Activated gamma-delta T cell treated with anti-CD3 and anti-CD28 coated beads, Interleukin-2, amount 50 U/mL, for 16 hours (primary cell): ENCODE measurements at regions not wholly inside any gene's neighbourhood (a gene's known extent, or its start where the extent isn't known, plus 50 kb on each side); places are given as distances from the start of the nearest gene placed in this dataset.

Experiments used
- DNase-seq: peaks from one replicate; pipeline ENCODE4 v3.0.0-alpha.2; 2020; ENCODE audit warnings: low read depth

DNA sequence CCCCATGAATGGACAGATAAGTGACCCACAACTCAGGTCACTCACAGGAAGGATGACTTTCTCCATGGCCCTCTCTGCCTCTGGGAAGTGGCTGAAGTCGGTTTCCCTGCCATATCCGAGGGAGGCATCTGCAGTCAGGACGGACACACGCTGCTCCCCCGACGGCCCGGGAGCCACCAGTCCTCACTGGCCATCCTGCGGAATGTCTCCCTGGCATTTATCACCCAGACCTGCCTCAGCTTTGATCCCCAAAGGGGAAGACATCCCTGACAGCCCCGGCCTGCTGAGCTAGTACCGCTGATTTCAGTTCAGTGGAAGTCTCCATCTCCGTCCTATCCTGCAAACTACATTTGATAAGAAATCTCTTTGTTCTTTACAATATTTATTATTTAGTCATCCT lies 339.5 kb upstream of the MKI67 start:
- no peak for DNase-seq

DNA sequence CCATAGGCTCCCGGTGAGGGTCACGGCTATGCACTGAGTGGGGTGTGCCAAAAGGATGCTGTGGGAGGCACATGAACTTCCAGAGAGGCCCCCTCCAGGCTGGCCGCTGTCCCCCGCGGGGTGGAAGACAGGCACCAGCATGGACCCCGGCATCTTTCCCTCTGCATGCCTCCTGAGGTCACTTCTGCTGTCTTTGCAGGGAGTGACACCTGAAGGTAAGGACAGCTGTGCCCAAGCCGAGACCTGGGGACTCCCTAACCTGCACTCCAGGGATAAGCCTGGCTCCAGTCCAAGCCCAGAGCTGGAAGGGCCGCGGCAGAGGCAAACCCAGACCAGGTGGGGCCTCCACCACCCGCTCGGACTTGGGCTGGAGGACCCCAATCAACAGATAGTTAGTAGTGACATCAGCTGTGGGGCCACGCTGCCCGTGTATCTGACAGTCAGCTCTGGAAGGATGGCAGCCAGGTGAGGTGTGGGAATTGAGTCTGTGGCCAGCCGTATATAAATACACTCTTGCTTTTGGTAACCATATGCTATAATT lies 340.7 kb upstream of the MKI67 start:
- DNase-seq: no peak

DNA sequence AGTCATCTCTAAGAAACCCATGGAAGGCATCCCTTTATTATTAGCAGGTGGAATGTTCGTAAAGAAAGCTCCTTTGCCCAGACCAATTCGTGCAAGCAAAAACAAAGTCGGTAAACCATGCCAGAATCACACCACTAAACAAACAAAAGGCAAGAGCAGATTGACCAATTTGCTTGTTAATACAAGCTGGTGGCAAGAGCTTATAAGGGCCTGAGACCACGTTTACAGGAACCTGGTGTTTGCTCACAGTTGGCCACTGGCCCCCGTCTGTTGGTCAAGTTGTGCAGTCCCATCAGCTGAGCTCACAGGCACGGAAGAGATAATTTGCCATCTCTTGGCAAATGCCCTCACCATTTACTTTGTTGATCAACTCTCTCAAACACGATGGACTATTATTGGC lies 342.2 kb upstream of the MKI67 start:
- DNase-seq: no peak

DNA sequence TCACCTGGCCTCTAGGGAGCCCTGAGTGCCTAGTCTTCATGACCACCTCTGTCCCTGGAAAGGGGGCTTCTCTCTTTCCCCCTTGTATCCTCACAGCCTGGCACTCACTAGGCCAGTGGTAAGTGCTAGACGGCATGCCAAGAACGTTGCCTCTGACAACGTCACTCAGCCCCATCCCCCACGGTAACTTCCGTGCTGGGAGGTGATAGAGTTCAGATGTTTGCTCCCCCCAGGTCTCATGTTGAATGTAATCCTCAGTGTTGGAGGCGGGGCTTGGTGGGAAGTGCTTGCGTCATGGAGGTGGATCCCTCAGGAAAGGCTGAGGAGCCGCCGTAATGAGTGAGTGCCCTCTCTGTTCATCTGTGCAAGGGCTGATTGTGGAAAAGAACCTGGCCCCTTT lies 343.3 kb upstream of the MKI67 start:
- no peak for DNase-seq

DNA sequence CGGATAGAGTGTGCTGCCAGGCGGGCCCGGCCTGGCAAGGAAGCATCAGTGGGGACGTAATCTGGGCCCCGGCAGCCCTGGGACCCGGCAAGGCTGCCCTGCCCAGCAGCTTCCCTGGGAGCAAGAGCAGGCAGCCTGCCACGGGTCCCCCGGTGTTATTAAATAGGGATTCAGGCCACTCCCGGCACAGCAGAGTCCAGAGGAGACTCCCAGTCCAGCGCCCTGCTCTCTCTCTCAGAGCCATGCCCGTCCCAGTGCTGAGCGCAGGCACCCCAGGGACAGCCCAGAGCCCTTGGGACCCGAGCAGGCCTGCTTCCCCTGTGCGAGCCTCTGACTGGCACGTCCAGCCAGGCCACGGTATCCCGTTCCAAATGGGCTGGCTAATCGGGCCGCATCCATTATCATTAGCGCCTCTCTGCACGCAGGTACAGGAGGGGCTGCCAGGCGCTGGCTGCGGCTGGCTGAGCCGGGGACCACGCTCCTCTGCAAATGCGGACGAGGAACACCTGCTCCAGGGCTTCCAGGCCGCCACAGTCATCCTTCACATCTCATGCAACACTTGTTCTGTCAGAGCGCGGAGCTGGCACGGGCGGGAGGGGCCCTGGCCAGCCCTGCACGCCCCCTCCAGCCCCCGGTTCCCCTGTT lies 344.2 kb upstream of the MKI67 start:
- DNase-seq: no peak

DNA sequence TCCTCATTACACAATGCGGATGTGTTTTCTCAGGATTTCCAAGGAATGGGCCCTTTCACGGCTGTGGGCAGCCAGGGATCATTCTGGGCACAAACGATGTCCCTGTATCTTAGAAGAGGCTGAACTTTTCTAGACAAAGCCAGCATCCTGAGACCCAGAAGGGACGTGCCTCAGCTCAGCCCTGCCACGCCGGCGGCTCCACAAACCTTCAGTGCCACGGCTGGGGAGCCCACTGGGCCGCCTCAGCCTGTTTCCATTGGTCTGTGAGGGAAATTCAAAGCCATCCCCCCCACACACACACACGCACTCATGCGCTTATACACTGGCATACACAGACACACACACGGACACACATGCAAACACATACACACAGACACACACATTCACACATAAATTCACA lies 344.9 kb upstream of the MKI67 start:
- no peak for DNase-seq

DNA sequence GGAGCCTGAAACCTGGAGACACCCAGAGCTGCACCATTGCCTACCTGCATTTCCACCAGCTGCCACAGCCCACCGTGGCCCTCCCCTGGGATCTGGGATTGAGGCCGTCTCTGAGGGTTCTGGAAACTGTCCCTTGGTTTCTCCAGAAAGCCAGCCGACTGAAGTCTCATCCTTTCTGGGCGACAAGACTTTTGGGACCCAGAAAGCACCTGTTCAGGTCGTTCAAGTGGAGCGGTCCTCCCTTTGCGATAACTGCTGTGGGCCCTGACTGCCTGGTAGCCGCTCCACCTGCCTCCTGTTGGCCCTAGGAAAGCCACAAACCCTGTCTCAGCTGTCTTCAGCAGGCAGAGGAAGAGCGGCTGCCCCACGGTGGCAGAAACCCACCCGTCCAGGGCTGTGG lies 346.0 kb upstream of the MKI67 start:
- DNase-seq: no peak

DNA sequence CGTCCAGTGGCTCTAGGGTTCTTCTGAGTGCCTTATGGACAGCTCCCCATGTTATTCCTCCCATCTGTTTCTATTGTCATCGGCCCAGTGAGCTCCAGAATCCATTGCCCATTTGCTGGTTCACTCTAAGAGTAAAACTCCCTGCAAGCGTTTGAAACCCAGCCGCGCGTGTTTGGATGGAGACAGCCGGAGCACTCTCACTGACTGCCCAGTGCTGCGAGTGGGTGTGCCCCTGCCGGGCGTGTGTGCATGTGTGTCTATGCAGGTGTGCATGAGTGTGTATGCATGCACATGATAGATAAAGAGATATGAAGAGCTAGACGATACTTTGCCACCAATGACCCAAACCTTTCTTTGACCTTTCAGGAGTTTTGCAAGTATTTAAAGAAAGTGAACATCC lies 347.2 kb upstream of the MKI67 start:
- DNase-seq: no peak

DNA sequence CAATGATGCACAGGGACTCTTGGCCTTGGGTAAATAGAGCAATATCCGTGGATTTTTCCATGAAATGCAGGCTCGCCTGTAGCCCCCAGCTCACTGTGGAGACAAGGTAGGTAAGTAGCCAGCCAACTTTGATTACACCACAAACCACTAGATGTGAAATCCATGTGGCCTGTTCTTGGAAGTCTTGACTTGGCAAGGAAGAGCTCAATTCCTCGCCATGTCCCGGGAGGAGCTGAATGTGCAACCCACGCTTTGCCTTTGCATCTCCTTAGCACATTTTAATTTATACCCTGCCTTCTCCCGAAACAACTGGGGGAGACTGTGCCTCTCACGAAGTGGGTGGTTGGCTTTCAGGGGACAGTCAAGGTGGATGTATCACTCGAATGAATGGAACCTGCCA lies 347.7 kb upstream of the MKI67 start:
- no peak for DNase-seq

DNA sequence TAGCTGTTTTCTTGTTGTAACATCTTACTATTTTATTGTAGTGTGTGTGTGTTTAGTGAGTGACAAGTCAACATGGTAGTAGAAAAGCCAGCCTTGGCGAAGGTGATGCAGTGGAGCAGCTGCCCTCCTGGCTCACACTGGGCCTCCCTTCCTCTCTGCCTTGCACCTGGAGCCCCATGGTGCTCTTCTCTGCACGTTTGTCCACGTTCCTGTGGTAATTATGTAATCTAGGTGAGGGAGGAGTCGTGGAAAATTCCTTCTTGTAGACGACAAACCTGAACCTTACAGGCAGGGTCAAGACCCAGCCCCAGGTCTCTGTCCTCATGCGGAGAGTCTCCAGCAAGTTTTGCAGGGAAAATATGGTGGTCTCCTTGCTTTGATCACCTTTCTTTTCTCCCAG lies 348.3 kb upstream of the MKI67 start:
- no peak for DNase-seq

DNA sequence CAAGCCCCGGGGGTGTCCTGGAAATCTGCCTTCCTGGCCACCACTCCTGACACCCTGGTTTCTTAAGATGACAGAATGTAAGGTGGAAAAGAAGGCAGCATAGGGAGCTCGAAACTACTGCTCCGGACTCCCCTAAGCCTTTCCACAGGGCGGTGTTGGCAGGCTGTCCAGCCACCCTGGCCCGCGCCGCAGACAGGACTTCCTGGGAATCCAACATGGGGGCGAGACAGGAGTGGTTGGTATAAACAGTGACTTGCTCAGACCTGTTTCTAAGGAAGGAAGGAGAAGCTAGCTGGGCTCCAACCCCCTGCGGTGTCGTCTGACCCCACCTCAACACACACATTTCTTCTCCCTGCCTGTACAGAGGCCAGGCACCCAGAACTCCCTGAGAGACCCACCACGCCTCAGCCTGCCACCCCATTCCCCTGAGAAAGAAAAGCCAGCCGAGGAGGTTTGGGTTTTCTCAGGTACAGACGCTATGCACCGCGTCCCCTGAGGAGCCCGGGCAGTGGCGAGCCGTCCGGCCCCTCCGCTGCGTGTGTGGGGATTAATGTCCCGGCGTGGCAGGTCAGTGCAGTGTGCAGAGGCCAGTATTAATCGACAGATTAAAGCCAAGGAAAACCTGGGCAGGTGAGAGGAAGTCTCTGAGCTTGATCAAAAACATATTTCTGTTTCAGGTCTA lies 349.6 kb upstream of the MKI67 start:
- DNase-seq: no peak

DNA sequence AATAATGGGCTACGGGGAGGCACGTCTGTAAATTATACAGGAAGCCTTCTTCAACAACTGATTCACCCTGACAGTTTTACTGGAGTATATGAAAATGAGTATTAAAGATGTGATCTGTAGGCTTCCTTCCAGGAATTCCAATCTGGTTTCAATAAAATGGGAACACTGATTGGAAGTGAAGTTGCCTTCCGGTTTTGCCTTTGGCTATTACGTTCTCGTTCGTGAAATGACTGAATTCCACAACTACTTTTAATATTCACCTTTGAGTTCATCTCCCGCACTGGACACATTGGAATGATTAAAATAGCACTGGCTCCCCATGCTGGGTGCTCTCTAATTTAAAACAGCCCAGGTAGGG lies 350.1 kb upstream of the MKI67 start:
- DNase-seq: no peak

DNA sequence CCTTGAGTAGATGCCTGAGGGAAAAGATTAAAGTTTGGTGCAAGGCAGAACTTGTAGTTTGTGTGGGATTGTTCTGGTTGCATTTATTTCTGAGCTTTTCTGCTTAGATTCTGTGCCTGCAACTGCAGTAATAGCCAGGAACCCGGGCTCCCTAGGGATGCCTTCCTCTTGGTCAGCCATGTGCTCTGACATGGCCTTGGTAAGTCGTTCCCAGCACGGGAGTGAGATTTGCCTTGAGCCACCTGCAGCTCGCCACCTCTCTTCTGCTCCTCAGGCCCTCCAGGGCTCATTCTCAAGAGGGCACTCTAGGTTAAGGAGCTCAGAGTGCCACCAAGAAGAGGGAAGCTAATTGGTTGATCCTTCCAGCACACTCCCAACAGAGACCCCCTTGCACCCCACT lies 350.6 kb upstream of the MKI67 start:
- DNase-seq: no peak

DNA sequence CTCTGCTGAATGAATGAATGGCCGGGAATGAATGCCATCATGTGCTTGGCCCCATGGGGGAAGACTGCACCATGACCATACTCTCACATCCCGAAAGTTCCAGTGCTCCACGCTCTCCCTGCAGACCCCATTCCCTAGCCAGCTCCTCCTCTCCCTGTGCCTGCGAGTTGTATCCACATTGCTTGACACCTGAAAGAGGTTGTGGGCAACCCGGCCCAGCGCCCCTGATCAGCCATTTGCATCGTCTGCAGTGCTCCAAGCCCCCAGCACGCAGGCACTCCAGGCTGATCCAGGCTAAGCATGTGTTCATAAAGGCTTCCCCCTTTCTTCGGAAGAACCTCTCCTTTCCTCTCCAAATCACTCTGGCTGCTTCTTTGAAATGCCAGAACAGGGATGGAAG lies 354.4 kb upstream of the MKI67 start:
- DNase-seq: no peak

DNA sequence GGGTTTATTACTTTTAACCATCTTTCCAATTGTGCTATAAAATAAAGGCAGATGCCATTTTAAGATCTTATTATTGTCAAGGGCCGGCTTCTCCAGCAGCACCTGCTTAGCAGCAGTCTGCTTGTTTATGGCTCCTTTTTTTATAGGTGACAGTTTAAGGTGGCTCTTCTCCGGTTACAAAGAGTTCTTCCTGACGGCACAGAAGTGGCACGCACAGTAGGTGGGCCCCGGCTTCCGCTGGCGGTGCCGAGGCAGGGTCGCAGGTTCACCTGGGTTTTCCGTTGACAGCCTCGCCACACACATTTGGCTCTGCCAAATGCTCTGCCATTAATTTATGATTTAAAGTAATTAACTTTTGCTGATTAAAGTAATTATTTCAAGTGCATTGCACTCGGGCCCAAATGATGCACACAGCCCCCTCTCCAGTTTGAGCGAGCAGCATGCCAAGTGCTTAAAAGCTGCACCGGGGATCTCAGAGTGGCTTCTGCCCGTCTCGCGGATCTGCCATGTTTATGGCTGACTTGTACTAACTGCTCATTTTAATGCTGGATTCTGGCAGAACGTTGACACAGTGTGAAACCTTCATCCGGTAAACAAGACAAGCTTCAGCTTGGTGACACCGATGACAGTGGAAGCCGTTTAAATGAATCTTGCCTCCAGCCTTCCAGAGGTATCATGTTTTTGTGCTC lies 355.1 kb upstream of the MKI67 start:
- DNase-seq: no peak

DNA sequence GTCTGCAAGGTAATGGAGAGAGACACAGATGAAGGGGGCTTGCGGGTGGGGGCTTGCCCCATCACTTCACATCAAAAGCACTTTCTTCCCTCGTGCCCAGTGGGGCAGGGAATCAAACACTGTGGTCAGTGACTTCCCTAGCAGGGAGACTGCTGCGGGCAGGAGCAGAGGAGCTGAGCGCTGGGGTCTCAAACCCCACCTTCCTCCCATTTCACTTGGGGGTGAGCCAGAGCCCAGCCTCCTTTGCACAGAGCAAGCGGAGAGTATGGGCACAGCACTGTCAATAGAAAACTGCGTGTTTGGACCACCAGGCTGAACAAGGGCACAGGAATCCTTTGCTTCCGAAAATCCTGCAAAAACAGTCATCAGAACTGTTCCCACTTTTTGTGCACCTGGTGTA lies 355.8 kb upstream of the MKI67 start:
- DNase-seq: no peak

DNA sequence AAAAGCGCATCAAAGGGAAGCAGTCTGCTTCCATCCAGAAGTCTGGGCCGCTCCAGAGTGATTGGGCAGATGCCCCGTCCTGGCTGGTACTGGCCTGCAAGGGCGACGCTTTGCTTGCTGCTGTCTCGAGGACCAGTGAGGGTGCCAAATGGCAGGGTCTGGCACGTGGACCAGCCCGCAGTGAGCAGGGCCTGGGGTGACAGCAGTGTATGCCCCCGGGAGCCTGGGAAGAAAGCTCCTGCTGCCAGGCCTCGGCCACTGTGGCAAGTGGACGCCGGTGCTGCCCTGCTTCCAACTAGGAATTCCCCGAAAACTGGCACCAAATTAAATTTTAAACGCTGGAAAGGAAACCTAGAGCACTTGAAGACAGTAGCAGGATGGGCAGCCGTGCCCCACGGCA lies 357.0 kb upstream of the MKI67 start:
- no peak for DNase-seq

DNA sequence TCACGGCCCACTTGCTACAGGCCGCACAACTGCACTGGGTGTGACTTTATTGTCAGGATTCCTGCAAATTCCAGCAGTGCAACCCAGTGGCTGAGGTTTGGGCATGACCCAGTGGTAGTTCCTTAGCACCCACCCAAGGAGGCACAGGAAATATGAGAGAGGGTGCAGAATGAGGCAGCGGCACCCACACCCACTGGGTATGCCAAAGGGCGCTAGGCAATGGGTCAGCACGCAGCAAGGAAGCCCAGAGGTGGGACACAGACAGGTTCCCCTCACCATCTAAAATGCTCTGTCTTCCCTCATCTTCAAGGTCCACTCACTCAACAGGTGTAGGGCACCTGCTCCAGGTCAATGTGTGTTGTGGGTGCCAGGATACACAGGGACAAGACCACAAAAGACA lies 357.8 kb upstream of the MKI67 start:
- no peak for DNase-seq

DNA sequence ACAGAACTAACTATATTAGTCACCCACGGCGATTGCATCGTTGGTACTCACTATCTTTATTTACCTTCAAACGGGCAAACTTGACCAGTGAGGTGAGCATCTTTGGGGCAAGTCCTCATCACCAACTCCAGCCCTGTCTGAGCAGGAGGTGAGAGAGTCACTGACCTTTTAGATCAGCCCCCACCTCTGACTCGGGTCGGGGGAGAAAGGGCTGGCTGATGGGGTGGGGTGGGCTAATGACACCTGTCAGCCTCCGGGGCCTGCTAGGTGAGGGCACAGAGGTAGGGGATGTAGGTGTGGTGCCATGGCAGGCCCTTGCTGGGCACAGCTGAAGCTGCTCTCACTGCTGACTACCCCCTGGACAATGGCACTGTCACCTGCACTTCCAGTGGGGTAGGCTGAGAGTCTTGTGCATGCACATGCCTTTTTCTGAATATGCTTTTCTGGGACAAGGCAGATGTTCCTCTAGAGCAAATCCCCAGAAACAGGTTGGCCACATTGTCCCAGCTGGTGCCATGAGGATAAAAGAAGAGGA lies 359.5 kb upstream of the MKI67 start:
- DNase-seq: no peak

DNA sequence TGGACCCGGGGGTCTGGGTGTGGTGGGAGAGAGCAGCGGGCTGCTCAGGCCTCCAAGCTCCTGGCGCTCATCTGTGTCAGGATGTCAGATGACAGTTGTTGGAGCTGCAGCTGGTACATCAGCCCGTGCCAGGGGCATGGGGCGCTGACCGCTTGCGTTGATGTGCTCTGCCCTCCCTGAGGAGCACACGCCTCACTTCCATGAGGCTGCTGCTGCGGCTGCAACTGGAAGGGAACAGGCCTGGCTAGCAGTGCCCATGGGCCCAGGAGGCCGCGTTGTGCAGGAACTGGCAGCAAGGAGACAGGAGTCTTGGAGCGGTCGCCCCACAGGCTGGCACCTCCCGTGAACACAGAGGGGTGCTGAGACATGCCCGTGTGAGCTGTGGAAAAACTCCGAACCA lies 361.3 kb upstream of the MKI67 start:
- no peak for DNase-seq

DNA sequence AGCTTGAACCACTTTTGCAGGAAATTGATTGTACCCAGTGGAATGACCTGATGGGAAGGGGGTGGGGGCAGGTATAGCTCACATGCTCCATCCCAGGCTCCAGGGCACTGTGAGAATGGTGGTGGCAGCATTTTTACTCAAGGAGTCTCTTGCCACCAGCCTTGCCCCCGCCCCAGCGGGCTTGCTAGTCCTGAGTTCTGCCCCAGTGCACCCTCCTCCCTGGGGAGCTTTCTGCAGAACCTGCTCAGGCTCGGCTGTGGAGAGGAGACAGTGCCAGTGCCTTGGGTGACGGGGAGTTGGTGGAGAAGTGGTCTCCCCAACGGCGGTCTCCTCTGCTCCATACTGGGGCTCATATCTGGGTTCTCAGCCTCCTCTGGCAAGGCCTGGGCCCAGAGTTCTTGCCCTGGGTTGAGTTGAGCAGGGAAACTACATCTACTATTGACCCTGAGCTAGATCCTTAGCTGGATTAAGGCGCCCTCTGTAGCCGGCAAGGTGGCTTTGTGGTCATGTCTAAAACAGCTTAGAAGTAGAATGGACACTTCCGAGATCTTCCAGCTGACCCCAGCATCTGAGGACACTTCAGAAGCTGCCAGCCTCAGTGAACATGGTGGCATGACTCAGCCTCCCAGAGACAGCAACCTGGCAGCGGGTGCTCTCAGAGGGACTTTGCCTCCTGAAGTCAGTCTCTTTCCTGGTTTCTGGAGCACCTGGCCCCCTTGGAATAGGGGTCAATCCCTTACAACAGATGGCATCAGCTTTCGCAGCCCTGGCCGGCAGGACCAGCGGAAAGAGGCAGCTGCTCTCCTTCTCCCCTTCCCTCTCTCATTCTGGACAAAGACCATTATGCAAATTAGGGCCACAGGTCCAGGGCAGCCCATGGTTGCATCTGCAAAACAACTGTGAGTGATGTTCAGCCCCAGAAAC lies 363.4 kb upstream of the MKI67 start:
- DNase-seq: no peak

DNA sequence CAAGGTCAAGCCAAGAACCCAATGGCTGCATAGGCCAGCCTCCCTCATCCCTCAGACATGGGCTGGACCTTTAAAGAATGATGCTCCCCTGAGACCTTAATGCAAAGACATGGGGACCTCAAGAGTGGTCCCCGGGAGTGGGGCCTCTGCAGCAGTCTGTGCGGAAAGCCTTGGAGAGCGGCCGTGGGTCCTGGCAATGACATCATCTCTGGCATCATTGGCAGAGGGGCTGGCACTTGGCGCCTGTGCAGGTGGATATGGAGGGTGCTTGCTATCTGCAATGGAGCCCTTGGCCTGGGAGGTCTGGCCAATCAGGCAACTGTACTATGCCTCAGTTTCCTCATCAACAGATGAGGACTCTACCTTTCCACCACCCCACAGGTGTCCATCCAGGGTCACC lies 365.5 kb upstream of the MKI67 start:
- DNase-seq: no peak
